ENCODE measurements at regions not wholly inside any gene's neighbourhood (a gene's known extent, or its start where the extent isn't known, plus 50 kb on each side); places are given as distances from the start of the nearest gene placed in this dataset.

GRCh38 chr12:39161465-39162085 is 256.2 kb upstream of the CPNE8 start:
- no peak for TF ChIP-seq YY1 (IDR thresholded peaks at IDR 0.05; ENCODE audit: insufficient read depth, insufficient read length)
- TF ChIP-seq ZNF274 (IDR thresholded peaks at IDR 0.05; ENCODE audit: low read depth, low read length) = no peak
